ENCODE measurements at regions not wholly inside any gene's neighbourhood (a gene's known extent, or its start where the extent isn't known, plus 50 kb on each side); places are given as distances from the start of the nearest gene placed in this dataset.
"Not testable (repeated sequence)": the region's sequence is repeated elsewhere in the genome, so short reads cannot be mapped to it uniquely, and the experiment has no call there.

GRCh38 chr22:22822106-22822505 is 65.5 kb upstream of the IGLL5 start:
- no peak for DNase-seq (ENCODE audit: low read depth in 2 of 2)

DNA sequence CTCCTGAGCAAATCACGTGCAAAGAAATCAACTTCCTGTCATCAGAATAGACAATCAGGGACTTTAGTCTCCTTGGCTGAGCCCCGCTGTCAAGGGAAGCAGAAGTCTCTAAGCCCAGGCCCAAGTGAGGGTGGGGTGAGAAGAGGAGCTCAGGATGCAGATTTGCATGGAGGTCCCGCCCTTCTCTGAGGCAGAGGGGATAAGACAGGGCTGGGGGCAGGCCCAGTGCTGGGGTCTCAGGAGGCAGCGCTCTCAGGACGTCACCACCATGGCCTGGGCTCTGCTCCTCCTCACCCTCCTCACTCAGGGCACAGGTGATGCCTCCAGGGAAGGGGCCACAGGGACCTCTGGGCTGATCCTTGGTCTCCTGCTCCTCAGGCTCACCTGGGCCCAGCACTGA is 65.1 kb upstream of the IGLL5 start:
- DNase-seq (ENCODE audit: low read depth in 2 of 2) = not testable (repeated sequence)

DNA sequence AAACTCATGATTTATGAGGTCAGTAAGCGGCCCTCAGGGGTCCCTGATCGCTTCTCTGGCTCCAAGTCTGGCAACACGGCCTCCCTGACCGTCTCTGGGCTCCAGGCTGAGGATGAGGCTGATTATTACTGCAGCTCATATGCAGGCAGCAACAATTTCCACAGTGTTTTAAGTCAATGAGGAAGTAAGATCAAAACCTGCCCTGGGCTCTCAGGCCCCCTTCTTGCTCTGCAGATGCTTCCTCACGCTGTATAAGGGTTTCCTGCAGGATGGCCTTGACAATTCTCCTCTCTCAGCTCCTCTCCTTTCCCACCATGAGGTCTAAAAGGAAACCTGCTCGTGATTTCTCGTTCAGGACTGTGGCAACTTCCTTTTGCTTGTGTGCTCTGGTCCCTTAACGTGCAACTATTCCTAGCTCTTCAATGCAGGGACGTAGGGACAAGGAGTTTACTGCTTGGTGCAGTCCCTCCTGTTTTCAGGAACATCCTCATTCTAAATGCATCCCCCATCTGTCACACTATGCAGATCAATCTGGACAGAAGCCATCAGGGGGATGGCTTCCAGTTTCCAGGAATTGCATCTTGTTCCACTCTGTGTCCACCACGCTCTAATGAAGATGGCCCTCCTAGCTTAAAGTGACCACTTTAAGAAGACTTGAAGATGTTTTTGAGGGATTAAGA is 64.3 kb upstream of the IGLL5 start:
- DNase-seq (ENCODE audit: low read depth in 2 of 2) = no peak

GRCh38 chr22:22824340-22825212 is 63.0 kb upstream of the IGLL5 start:
- no peak for DNase-seq (ENCODE audit: low read depth in 2 of 2)

DNA sequence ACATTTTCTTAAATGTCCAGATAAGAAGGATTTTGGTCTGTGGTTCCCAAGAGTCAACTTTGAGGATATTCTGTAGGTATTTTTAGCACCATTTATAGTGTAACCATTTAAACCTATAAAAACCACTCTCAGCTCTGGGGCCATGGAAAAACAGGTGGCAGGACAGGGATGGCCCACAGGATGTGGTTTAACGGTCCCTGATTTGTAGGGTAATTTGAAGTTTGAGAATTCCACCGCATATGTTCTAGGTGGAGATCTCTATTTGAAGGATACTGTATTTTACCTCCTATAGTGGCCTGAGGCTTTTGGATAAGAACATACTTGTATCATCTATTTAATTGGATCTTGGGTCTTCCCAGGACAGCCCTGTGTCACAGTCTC is 62.4 kb upstream of the IGLL5 start:
- no peak for DNase-seq (ENCODE audit: low read depth in 2 of 2)

DNA sequence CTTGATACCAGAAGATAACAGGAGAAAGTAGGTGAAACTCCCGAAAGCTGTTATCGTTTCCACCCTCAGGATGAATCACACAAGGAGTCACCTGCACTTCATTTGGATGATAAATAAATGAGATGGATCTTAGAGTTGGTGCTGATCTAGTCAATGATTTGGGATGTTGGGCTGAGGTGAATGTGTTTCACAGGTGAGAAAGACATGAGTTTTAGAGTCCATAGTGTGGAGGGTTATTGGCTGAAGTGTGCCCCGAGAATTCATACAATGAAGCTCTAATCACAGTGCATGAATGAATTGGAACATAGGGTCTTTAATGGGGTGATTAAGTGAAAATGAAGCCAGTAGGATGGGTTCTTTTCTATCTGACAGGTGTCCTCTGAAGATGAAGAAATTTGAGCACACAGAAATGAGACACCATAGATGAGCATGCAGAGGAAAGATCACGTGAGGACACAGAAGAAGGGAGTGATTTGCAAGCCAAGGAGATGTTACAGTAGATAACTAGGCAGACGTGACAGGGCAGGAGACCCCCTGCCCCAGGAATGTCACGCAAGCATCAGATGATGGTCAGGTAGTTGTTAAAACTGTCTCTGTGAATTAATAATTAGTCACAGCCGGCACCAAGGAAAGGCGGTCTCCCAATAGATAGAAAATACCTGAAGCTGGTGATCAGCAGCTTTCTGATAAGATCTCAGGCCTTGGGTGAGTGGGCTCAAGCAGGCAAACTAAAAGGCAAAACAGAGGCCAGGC is 60.3 kb upstream of the IGLL5 start:
- DNase-seq (ENCODE audit: low read depth in 2 of 2) = no peak

DNA sequence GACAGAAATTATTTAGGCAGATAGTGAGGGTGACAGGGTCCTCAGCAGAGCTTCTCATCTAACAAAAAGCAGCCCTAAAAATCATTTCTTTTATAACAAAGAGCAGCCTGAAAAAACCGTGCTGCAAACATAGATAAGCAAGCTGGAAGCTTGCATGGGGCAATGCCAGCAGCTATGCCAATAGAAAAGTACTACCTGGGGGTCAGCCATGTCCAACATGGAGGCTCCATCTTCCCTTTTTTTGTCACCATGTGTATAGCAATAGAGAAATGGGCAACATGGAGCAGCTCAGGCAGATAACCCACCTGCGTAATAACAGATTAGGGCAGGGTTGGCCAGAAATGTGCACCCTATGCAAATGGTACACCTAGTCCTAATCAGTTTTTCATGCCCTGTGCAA is 57.4 kb upstream of the IGLL5 start:
- no peak for DNase-seq (ENCODE audit: low read depth in 2 of 2)

GRCh38 chr22:22830957-22831688 is 56.5 kb upstream of the IGLL5 start:
- DNase-seq (ENCODE audit: low read depth in 2 of 2) = no peak

- no peak for DNase-seq (ENCODE audit: low read depth in 2 of 2)
These were observed 54.6 kb upstream of the IGLL5 start for GRCh38 chr22:22833059-22833458.

DNA sequence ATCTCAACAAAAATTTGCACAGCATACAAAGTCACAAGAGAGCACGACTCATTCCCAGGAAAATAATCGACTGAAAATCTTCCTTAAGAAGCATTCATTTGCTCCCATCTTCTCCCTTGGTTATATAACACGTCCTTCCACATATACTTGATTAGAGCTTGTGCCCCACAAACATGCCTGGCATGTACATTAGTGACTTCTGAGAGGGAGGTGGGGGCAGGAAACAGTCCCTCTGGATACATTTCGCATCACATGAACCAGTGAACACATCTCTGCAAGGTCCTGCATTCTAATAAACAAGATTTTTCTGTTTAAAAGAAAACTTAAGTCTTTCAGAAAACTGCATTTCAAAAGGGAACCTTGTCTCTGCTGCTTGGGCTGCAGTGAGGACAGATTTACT is 54.1 kb upstream of the IGLL5 start:
- no peak for DNase-seq (ENCODE audit: low read depth in 2 of 2)

GRCh38 chr22:22834204-22834603 is 53.4 kb upstream of the IGLL5 start:
- DNase-seq (ENCODE audit: low read depth in 2 of 2) = no peak

GRCh38 chr22:22834783-22835182 is 52.8 kb upstream of the IGLL5 start:
- DNase-seq (ENCODE audit: low read depth in 2 of 2) = no peak

GRCh38 chr22:22835242-22835641 is 52.4 kb upstream of the IGLL5 start:
- DNase-seq (ENCODE audit: low read depth in 2 of 2) = no peak

DNA sequence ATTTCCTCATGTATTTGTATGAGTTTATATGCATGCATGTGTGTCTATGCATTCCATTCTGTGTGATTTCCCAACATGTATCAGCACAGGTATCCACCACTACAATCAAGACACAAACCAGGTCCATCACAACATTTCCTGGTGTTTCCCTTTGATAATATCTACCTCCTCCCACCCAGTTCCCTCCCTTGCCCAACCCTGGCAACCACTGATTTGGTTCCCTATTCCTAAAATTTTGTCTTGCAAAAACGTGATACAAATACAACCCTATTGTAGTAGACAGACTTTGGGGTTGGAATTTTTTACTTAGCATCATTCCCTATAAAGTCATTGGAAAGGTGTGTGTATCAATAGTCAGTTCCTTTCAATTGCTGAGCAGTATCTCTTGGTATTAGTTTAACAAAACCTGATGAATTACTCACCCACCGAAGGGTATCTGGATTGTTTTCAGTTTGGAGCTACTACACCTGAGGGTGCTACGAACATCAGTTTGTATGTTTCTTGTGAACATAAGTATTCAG is 51.8 kb upstream of the IGLL5 start:
- no peak for DNase-seq (ENCODE audit: low read depth in 2 of 2)

- DNase-seq (ENCODE audit: low read depth in 2 of 2) = no peak
These were observed 51.0 kb upstream of the IGLL5 start for GRCh38 chr22:22836635-22837034.
